Heart right ventricle (tissue), 16 donors: ENCODE measurements at regions not wholly inside any gene's neighbourhood (a gene's known extent, or its start where the extent isn't known, plus 50 kb on each side); places are given as distances from the start of the nearest gene placed in this dataset.
"Not testable (repeated sequence)": the region's sequence is repeated elsewhere in the genome, so short reads cannot be mapped to it uniquely, and the experiment has no call there.

Experiments
- ATAC-seq, 8 donors: fragments of 200-7000 bp; cut with Tn5 transposase; one replicate each; pipeline ENCODE4 v1.9.1; 2020; ENCODE audit warnings: mild to moderate bottlenecking in 8 of 8, moderate library complexity in 8 of 8, moderate number of reproducible peaks in 1 of 8
- DNase-seq, 2 donors: peaks; one replicate each; pipeline ENCODE4 v3.0.0-alpha.2; 2020
- H3K27ac ChIP-seq, 10 donors: fragments of 200-600 bp; sonication (generic) in 2 of 10; one replicate each; pipeline versions ENCODE4 v1.5.0 to v1.8.0; 2020 to 2022; ENCODE audit warnings: mild to moderate bottlenecking in 3 of 10
- H3K27me3 ChIP-seq, 7 donors: fragments of 200-600 bp; one replicate each; pipeline ENCODE4 v1.8.0; 2021 to 2022; ENCODE audit warnings: mild to moderate bottlenecking in 2 of 7
- H3K36me3 ChIP-seq, 9 donors: fragments of 200-600 bp; sonication (generic) in 1 of 9; one replicate each; pipeline versions ENCODE4 v1.5.0 to v1.8.0; 2020 to 2022; ENCODE audit warnings: mild to moderate bottlenecking in 2 of 9
- H3K4me1 ChIP-seq, 9 donors: fragments of 200-600 bp; sonication (generic) in 1 of 9; one replicate each; pipeline versions ENCODE4 v1.5.0 to v1.8.0; 2020 to 2022; ENCODE audit warnings: mild to moderate bottlenecking in 4 of 9
- H3K4me3 ChIP-seq, 10 donors: fragments of 200-600 bp; sonication (generic) in 2 of 10; one replicate each; pipeline versions ENCODE4 v1.5.0 to v1.8.0; 2020 to 2022; ENCODE audit warnings: mild to moderate bottlenecking in 7 of 10, moderate library complexity in 2 of 10
- H3K9me3 ChIP-seq, 11 donors: fragments of 200-600 bp in 10 of 11; sonication (generic) in 2 of 11; one replicate each; pipeline versions ENCODE4 v1.5.0 to v1.8.0; 2013 to 2022; ENCODE audit warnings: mild to moderate bottlenecking in 2 of 11, control low read depth in 1 of 11, moderate library complexity in 1 of 11
- CTCF ChIP-seq, 9 donors: fragments of 200-600 bp; sonication (generic) in 2 of 9; IDR thresholded peaks; one replicate each; pipeline versions ENCODE4 v1.5.0 to v1.8.0; 2021 to 2022; ENCODE audit warnings: antibody characterized with exemption in 9 of 9, mild to moderate bottlenecking in 5 of 9, moderate library complexity in 1 of 9
- WGBS, 2 donors: extraction: QIAGEN DNeasy Blood & Tissue Kit; methylation state at CpG; one replicate each; pipeline ENCODE4 v1.1.7; 2013; ENCODE audit warnings: inconsistent platforms in 1 of 2; 5-methylcytosine and 5-hydroxymethylcytosine counted together
- intact Hi-C, 10 donors: fragments of 100-400 bp; cut with DNase I; formaldehyde crosslinking; loops; one replicate each; pipeline versions ENCODE4 v1.11.1 to v1.14.2; 2022
- donor health status: Arrhythmogenic right ventricular cardiomyopathy.
- donor health status: ischemic (EF 13 %, LVEDD 7.1; RV severe dilation, severe dysfunction).
- donor health status: healthy with polysubstance abuse.
- donor health status: DM: no; HTN: yes; CAD: no.
- donor health status: DM: no; HTN: no; CAD: no.
- donor health status: ischemic (EF 25% LVEDD 6.9; RV normal size, moderate dysfunction).
- donor health status: ischemic (EF 25% LVEDD 5.7; RV mildly dilated, moderate dysfunction).
- donor health status: healthy.
- donor health status: DM: yes; HTN: yes; CAD: no.
- donor health status: Ischemic cardiomyopathy.
- donor health status: ischemic (EF 35%, LVEDD 5.7; RV mildly dilated, moderate dysfunction).
- donor health status: nonischemic (EF 11% LVEDD 7.7; RV severe dilation, severe dysfunction).
- donor health status: DM: yes; HTN: yes; CAD: no.
- donor health status: PGD.
- donor health status: ischemic (EF 29% LVEDD 5.4; RV normal size, mild dysfunction).
- donor health status: nonischemic (EF 23%, LVEDD 6.1; RV moderate dilation, normal function).

- H3K4me1 ChIP-seq: no peaks in the 10 kb centered on the region
- no peaks in the 10 kb centered on the region for H3K9me3 ChIP-seq
- peaks cover 0 to 16% (median 0%) of the 10 kb centered on the region in 7 donors for H3K27me3 ChIP-seq
- 78 to 83% methylated on average over 12 of the region's 12 CpGs for WGBS, 2 donors
- no peak overlapping the region for H3K4me3 ChIP-seq
- no peak for ATAC-seq
- intact Hi-C loops: no loop called here
- no peak for DNase-seq
- no peak overlapping the region for H3K27ac ChIP-seq
- TF ChIP-seq CTCF (IDR thresholded peaks at IDR 0.05): no peak
- H3K36me3 ChIP-seq: no peaks in the 10 kb centered on the region
Observed at GRCh38 chrX:96538104-96538725, 146.4 kb upstream of the DIAPH2 start.

GRCh38 chrX:96540111-96540631, 144.5 kb upstream of the DIAPH2 start:
- WGBS, 2 donors: 62 to 65% methylated on average over 2 of the region's 2 CpGs
- no peak overlapping the region for H3K27ac ChIP-seq
- intact Hi-C loops: no loop called here
- peaks cover 0 to 24% (median 0%) of the 10 kb centered on the region in 7 donors for H3K27me3 ChIP-seq
- H3K4me1 ChIP-seq: no peaks in the 10 kb centered on the region
- H3K36me3 ChIP-seq: no peaks in the 10 kb centered on the region
- H3K9me3 ChIP-seq: no peaks in the 10 kb centered on the region
- no peak for ATAC-seq
- TF ChIP-seq CTCF (IDR thresholded peaks at IDR 0.05): no peak
- no peak overlapping the region for H3K4me3 ChIP-seq
- no peak for DNase-seq

DNA sequence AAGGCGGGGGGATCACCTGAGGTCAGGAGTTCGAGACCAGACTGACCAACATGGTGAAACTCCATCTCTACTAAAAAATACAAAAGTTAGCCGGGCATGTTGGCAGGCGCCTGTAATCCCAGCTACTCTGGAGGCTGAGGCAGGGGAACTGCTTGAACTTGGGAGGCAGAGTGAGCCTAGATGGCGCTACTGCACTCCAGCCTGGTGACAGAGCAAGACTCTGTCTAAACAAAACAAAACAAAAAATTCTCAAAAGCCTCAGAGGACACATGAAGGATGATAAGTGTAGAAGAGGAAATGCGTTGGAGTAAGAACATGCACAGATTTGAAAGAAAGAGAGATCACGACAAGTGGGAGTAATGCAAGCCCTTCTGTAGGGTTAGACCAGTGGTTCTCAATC, 138.4 kb upstream of the DIAPH2 start:
- H3K27ac ChIP-seq, H3K9me3 ChIP-seq, intact Hi-C loops, H3K4me1 ChIP-seq, H3K36me3 ChIP-seq, H3K4me3 ChIP-seq: not testable (repeated sequence)
- 64% methylated on average over 7 of the region's 7 CpGs for WGBS, 2 donors
- peak; percentile 5 to 8 for DNase-seq
- peak in 4 of 9 donors; percentile 11 to 36 (median 24) for TF ChIP-seq CTCF (IDR thresholded peaks at IDR 0.05)
- H3K27me3 ChIP-seq: peaks cover 0 to 21% (median 0%) of the 10 kb centered on the region in 7 donors
- ATAC-seq: peak in 1 of 8 donors; percentile 52

DNA sequence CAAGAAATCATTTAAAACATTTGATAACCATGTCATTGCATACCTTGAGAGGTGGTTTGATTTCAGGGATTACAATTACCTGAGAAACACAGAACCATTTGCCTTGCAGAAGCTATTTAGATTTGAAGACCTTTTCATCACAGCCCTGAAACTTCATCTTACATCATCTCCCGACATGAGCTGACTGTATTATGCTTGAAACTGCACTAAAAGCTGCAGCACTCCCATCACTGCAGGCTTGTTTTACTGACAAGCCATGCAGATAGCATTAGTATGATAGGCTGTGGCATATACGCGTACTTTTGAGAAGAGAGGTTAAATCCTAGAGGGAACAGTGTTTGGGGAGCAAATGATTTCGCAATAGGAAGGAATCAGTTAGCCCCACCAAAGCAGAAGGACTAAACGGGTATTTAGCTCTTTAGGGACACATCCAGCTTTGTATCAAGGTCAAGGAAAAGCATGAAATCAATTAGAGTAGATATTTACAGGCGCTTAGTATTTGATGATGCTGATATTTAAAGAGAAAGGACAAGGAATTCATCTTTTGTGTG, 133.2 kb upstream of the DIAPH2 start:
- no peak for ATAC-seq
- no peaks in the 10 kb centered on the region for H3K9me3 ChIP-seq
- TF ChIP-seq CTCF (IDR thresholded peaks at IDR 0.05): no peak
- H3K36me3 ChIP-seq: no peaks in the 10 kb centered on the region
- H3K27ac ChIP-seq: no peak overlapping the region
- intact Hi-C loops: no loop called here
- H3K27me3 ChIP-seq: peaks cover 0 to 14% (median 0%) of the 10 kb centered on the region in 7 donors
- no peak overlapping the region for H3K4me3 ChIP-seq
- 57 to 58% methylated on average over 6 of the region's 6 CpGs for WGBS, 2 donors
- H3K4me1 ChIP-seq: no peaks in the 10 kb centered on the region
- no peak for DNase-seq
